Thymus (tissue), 11 donors: ENCODE measurements at regions not wholly inside any gene's neighbourhood (a gene's known extent, or its start where the extent isn't known, plus 50 kb on each side); places are given as distances from the start of the nearest gene placed in this dataset.
"Not testable (repeated sequence)": the region's sequence is repeated elsewhere in the genome, so short reads cannot be mapped to it uniquely, and the experiment has no call there.

ENCODE experiments used
- DNase-seq, 9 donors: peaks; one replicate each; pipeline ENCODE4 v3.0.0-alpha.2; 2013; ENCODE audit warnings: low spot score in 9 of 9, low read depth in 6 of 9, missing footprints in 1 of 9
- H3K27ac ChIP-seq, 2 donors: one replicate each; pipeline ENCODE4 v1.5.1; 2013; ENCODE audit warnings: control low read depth in 1 of 2, low read depth in 1 of 2, low read length in 1 of 2, mild to moderate bottlenecking in 1 of 2, moderate library complexity in 1 of 2
- H3K27me3 ChIP-seq, 2 donors: one replicate each; pipeline ENCODE4 v1.5.1; 2013; ENCODE audit warnings: low read length in 1 of 2; ENCODE audit not compliant: control insufficient read depth in 2 of 2, insufficient read depth in 1 of 2
- H3K36me3 ChIP-seq, 2 donors: one replicate each; pipeline ENCODE4 v1.5.1; 2013; ENCODE audit warnings: low read length in 1 of 2, mild to moderate bottlenecking in 1 of 2, moderate library complexity in 1 of 2; ENCODE audit not compliant: control insufficient read depth in 2 of 2, insufficient read depth in 2 of 2
- H3K4me1 ChIP-seq, 2 donors: one replicate each; pipeline ENCODE4 v1.5.1; 2013; ENCODE audit warnings: low read length in 2 of 2; ENCODE audit not compliant: control insufficient read depth in 2 of 2, insufficient read depth in 2 of 2
- H3K4me3 ChIP-seq, 2 donors: one replicate each; pipeline ENCODE4 v1.5.1; 2013; ENCODE audit warnings: low read length in 2 of 2, control low read depth in 1 of 2, mild to moderate bottlenecking in 1 of 2
- H3K9me3 ChIP-seq, 2 donors: one replicate each; pipeline ENCODE4 v1.5.1; 2013; ENCODE audit warnings: low read length in 1 of 2, mild to moderate bottlenecking in 1 of 2; ENCODE audit not compliant: control insufficient read depth in 2 of 2, insufficient read depth in 1 of 2
- WGBS: extraction: QIAGEN DNeasy Blood & Tissue Kit; methylation state at CpG from one replicate; pipeline ENCODE4 v1.1.7; 2013; 5-methylcytosine and 5-hydroxymethylcytosine counted together
- donor health status: healthy.

GRCh38 chr10:78600121-78600665, 468.6 kb upstream of the ZMIZ1 start:
- Histone ChIP-seq H3K36me3 (no peaks in the 10 kb centered on the region), H3K9me3 (peaks cover 0 to 5% of the 10 kb centered on the region in 2 donors), H3K27ac (no peak overlapping the region), H3K4me1 (no peaks in the 10 kb centered on the region), H3K4me3 (no peak overlapping the region), H3K27me3 (no peaks in the 10 kb centered on the region)
- DNase-seq, result no peak
- 88% methylated on average over 5 of the region's 5 CpGs for WGBS

GRCh38 chr10:78600740-78601139, 468.0 kb upstream of the ZMIZ1 start:
- 92% methylated on average over 3 of the region's 3 CpGs for WGBS
- Histone ChIP-seq H3K27ac (no peak overlapping the region), H3K27me3 (no peaks in the 10 kb centered on the region)

GRCh38 chr10:78602201-78602932, 466.4 kb upstream of the ZMIZ1 start:
- no peak for DNase-seq
- no peaks in the 10 kb centered on the region for H3K27me3 ChIP-seq

More at GRCh38 chr10:78600740-78601139, 468.0 kb upstream of the ZMIZ1 start:
- no peak overlapping the region for H3K4me3 ChIP-seq
- no peaks in the 10 kb centered on the region for H3K36me3 ChIP-seq
- H3K4me1 ChIP-seq, result no peaks in the 10 kb centered on the region
- no peak for DNase-seq
- peaks cover 0 to 5% of the 10 kb centered on the region in 2 donors for H3K9me3 ChIP-seq

GRCh38 chr10:78604286-78604685, 464.5 kb upstream of the ZMIZ1 start:
- Histone ChIP-seq H3K36me3 (no peaks in the 10 kb centered on the region), H3K9me3 (peaks cover 0 to 5% of the 10 kb centered on the region in 2 donors), H3K27me3 (no peaks in the 10 kb centered on the region), H3K4me1 (no peaks in the 10 kb centered on the region), H3K27ac (no peak overlapping the region), H3K4me3 (no peak overlapping the region)
- no peak for DNase-seq
- 94% methylated on average over 9 of the region's 9 CpGs for WGBS

More at GRCh38 chr10:78602201-78602932, 466.4 kb upstream of the ZMIZ1 start:
- no peak overlapping the region for H3K4me3 ChIP-seq
- H3K27ac ChIP-seq, result no peak overlapping the region
- H3K36me3 ChIP-seq, result no peaks in the 10 kb centered on the region
- 95% methylated on average over 12 of the region's 12 CpGs for WGBS
- H3K4me1 ChIP-seq, result no peaks in the 10 kb centered on the region
- peaks cover 0 to 5% of the 10 kb centered on the region in 2 donors for H3K9me3 ChIP-seq

GRCh38 chr10:78604721-78605120, 464.0 kb upstream of the ZMIZ1 start:
- Histone ChIP-seq H3K4me3 (no peak overlapping the region), H3K27me3 (no peaks in the 10 kb centered on the region), H3K4me1 (no peaks in the 10 kb centered on the region), H3K36me3 (no peaks in the 10 kb centered on the region), H3K27ac (no peak overlapping the region), H3K9me3 (peaks cover 0 to 5% of the 10 kb centered on the region in 2 donors)
- WGBS, result 91% methylated on average over 3 of the region's 3 CpGs
- no peak for DNase-seq

- no peaks in the 10 kb centered on the region for H3K27me3 ChIP-seq
- H3K27ac ChIP-seq, result no peak overlapping the region
- 89% methylated on average over 4 of the region's 4 CpGs for WGBS
- no peaks in the 10 kb centered on the region for H3K4me1 ChIP-seq
- no peak overlapping the region for H3K4me3 ChIP-seq
- peaks cover 0 to 5% of the 10 kb centered on the region in 2 donors for H3K9me3 ChIP-seq
- H3K36me3 ChIP-seq, result no peaks in the 10 kb centered on the region
- DNase-seq, result no peak
These were observed 462.9 kb upstream of the ZMIZ1 start for GRCh38 chr10:78605800-78606350.

- H3K27me3 ChIP-seq, H3K4me1 ChIP-seq, DNase-seq, H3K4me3 ChIP-seq, H3K36me3 ChIP-seq, H3K27ac ChIP-seq, H3K9me3 ChIP-seq: not testable (repeated sequence)
- WGBS, result 89% methylated on average over 2 of the region's 2 CpGs
These were observed 462.0 kb upstream of the ZMIZ1 start for GRCh38 chr10:78606766-78607165.

GRCh38 chr10:78609976-78610375, 458.8 kb upstream of the ZMIZ1 start:
- no peak for DNase-seq
- H3K9me3 ChIP-seq, result no peaks in the 10 kb centered on the region
- no peaks in the 10 kb centered on the region for H3K36me3 ChIP-seq
- no peak overlapping the region for H3K27ac ChIP-seq
- no peaks in the 10 kb centered on the region for H3K4me1 ChIP-seq
- no peaks in the 10 kb centered on the region for H3K27me3 ChIP-seq
- H3K4me3 ChIP-seq, result no peak overlapping the region
- WGBS, result 72% methylated on average over 1 of the region's 1 CpG

GRCh38 chr10:78613132-78613531, 455.6 kb upstream of the ZMIZ1 start:
- Histone ChIP-seq H3K27ac (no peak overlapping the region), H3K27me3 (no peaks in the 10 kb centered on the region), H3K36me3 (no peaks in the 10 kb centered on the region), H3K9me3 (no peaks in the 10 kb centered on the region), H3K4me3 (no peak overlapping the region), H3K4me1 (no peaks in the 10 kb centered on the region)
- no peak for DNase-seq
